ENCODE measurements at regions not wholly inside any gene's neighbourhood (a gene's known extent, or its start where the extent isn't known, plus 50 kb on each side); places are given as distances from the start of the nearest gene placed in this dataset.

DNA sequence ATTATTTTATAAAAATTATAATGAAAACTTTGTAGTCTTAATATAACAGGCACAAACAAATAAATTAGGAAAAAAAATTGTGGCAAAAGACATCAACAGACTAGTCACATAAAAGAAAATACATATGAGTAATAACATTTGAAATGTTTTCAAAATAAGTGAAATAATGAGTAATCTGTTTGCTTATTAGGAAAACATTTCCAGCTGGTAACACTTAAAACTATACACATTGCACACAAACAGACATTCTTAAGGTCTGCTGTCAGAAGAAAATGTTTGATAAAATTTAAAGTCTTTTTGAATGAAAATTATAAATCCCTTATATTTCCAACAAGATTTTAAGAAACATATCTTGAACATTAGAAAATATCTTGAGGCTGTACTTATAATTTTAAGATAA, 1326.3 kb upstream of the CADM2 start:
- Histone ChIP-seq H3K27ac (no peak overlapping the region), H3K9me3 (no peaks in the 10 kb centered on the region), H3K4me1 (replicated peaks) (no peaks in the 10 kb centered on the region), H3K4me3 (no peak overlapping the region), H3K27me3 (replicated peaks; ENCODE audit: insufficient read depth) (no peaks in the 10 kb centered on the region), H3K36me3 (no peaks in the 10 kb centered on the region)
- no peak for DNase-seq (ENCODE audit: low spot score)
- TF ChIP-seq, protein P1, sequence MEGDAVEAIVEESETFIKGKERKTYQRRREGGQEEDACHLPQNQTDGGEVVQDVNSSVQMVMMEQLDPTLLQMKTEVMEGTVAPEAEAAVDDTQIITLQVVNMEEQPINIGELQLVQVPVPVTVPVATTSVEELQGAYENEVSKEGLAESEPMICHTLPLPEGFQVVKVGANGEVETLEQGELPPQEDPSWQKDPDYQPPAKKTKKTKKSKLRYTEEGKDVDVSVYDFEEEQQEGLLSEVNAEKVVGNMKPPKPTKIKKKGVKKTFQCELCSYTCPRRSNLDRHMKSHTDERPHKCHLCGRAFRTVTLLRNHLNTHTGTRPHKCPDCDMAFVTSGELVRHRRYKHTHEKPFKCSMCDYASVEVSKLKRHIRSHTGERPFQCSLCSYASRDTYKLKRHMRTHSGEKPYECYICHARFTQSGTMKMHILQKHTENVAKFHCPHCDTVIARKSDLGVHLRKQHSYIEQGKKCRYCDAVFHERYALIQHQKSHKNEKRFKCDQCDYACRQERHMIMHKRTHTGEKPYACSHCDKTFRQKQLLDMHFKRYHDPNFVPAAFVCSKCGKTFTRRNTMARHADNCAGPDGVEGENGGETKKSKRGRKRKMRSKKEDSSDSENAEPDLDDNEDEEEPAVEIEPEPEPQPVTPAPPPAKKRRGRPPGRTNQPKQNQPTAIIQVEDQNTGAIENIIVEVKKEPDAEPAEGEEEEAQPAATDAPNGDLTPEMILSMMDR (IDR thresholded peaks at IDR 0.05) = no peak
- TF ChIP-seq POLR2A (IDR thresholded peaks at IDR 0.05) = no peak
- intact Hi-C loops (cut with DNase I) = no loop called here

GRCh38 chr3:83633758-83634157, 1325.0 kb upstream of the CADM2 start:
- H3K4me1 ChIP-seq (replicated peaks) = no peaks in the 10 kb centered on the region
- no peaks in the 10 kb centered on the region for H3K36me3 ChIP-seq
- no peak overlapping the region for H3K4me3 ChIP-seq
- no peaks in the 10 kb centered on the region for H3K9me3 ChIP-seq
- H3K27ac ChIP-seq = no peak overlapping the region
- intact Hi-C loops (cut with DNase I) = no loop called here
- DNase-seq (ENCODE audit: low spot score) = no peak
- TF ChIP-seq POLR2A (IDR thresholded peaks at IDR 0.05) (no peak), POLR2AphosphoS5 (IDR thresholded peaks at IDR 0.05) (no peak)
- TF ChIP-seq, protein P1 (IDR thresholded peaks at IDR 0.05) = no peak
- H3K27me3 ChIP-seq (replicated peaks; ENCODE audit: insufficient read depth) = no peaks in the 10 kb centered on the region
- WGBS = 79% methylated on average over 10 of the region's 10 CpGs

GRCh38 chr3:83649692-83650091, 1309.1 kb upstream of the CADM2 start:
- WGBS = 98% methylated on average over 8 of the region's 8 CpGs
- H3K4me1 ChIP-seq (replicated peaks) = no peaks in the 10 kb centered on the region
- TF ChIP-seq POLR2AphosphoS5 (IDR thresholded peaks at IDR 0.05) (no peak), POLR2A (IDR thresholded peaks at IDR 0.05) (no peak)
- TF ChIP-seq, protein P1 (IDR thresholded peaks at IDR 0.05) = no peak

GRCh38 chr3:83655083-83655482, 1303.7 kb upstream of the CADM2 start:
- 64% methylated on average over 1 of the region's 1 CpG for WGBS
- no peak for DNase-seq (ENCODE audit: low spot score)
- intact Hi-C loops (cut with DNase I) = no loop called here
- no peaks in the 10 kb centered on the region for H3K9me3 ChIP-seq
- H3K27ac ChIP-seq = no peak overlapping the region
- no peaks in the 10 kb centered on the region for H3K4me1 ChIP-seq (replicated peaks)
- no peak for TF ChIP-seq POLR2AphosphoS5 (IDR thresholded peaks at IDR 0.05)
- TF ChIP-seq, protein P1 (IDR thresholded peaks at IDR 0.05) = no peak
- TF ChIP-seq POLR2A (IDR thresholded peaks at IDR 0.05) = no peak
- no peak overlapping the region for H3K4me3 ChIP-seq
- H3K36me3 ChIP-seq = no peaks in the 10 kb centered on the region
- H3K27me3 ChIP-seq (replicated peaks; ENCODE audit: insufficient read depth) = no peaks in the 10 kb centered on the region

More at GRCh38 chr3:83649692-83650091, 1309.1 kb upstream of the CADM2 start:
- H3K4me3 ChIP-seq = no peak overlapping the region
- H3K27me3 ChIP-seq (replicated peaks; ENCODE audit: insufficient read depth) = no peaks in the 10 kb centered on the region
- no peaks in the 10 kb centered on the region for H3K9me3 ChIP-seq
- intact Hi-C loops (cut with DNase I) = no loop called here
- no peak overlapping the region for H3K27ac ChIP-seq
- no peaks in the 10 kb centered on the region for H3K36me3 ChIP-seq
- no peak for DNase-seq (ENCODE audit: low spot score)

- TF ChIP-seq, protein P1 (IDR thresholded peaks at IDR 0.05) = no peak
- TF ChIP-seq POLR2A (IDR thresholded peaks at IDR 0.05) = no peak
- no peak for TF ChIP-seq POLR2AphosphoS5 (IDR thresholded peaks at IDR 0.05)
- no peaks in the 10 kb centered on the region for H3K9me3 ChIP-seq
- H3K36me3 ChIP-seq = no peaks in the 10 kb centered on the region
- H3K27ac ChIP-seq = no peak overlapping the region
- no peaks in the 10 kb centered on the region for H3K27me3 ChIP-seq (replicated peaks; ENCODE audit: insufficient read depth)
- no peak overlapping the region for H3K4me3 ChIP-seq
- no peaks in the 10 kb centered on the region for H3K4me1 ChIP-seq (replicated peaks)
- WGBS = 72% methylated on average over 4 of the region's 4 CpGs
- intact Hi-C loops (cut with DNase I) = no loop called here
- no peak for DNase-seq (ENCODE audit: low spot score)
Measured at GRCh38 chr3:83662381-83662960, 1296.3 kb upstream of the CADM2 start.

Measured in prostate gland (tissue), 2 donors.